H1 (cell line): ENCODE measurements at regions not wholly inside any gene's neighbourhood (a gene's known extent, or its start where the extent isn't known, plus 50 kb on each side); places are given as distances from the start of the nearest gene placed in this dataset.

ENCODE experiments used
- CTCF ChIA-PET: fragments of 300-600 bp; sonication (Branson Sonifier 250); formaldehyde crosslinking; loops from one replicate; lab custom pipeline; 2021; ENCODE audit not compliant: partially characterized antibody; lab: Charles Lee
- POLR2A ChIA-PET: fragments of 300-600 bp; sonication (Branson Sonifier 250); formaldehyde crosslinking; loops from one replicate; lab custom pipeline; 2021; ENCODE audit warnings: inconsistent platforms; ENCODE audit not compliant: partially characterized antibody; lab: Charles Lee
- DNase-seq, 2 experiments: peaks; one replicate each; pipeline versions ENCODE4 v3.0.0 to v3.0.0-alpha.2; 2010 to 2022; ENCODE audit warnings: low spot score in 2 of 2, low read depth in 1 of 2, mixed read lengths in 1 of 2
- FAIRE-seq: peaks from 2 replicates; lab custom pipeline; 2011; peaks lifted over from hg19 to GRCh38; lab: Jason Lieb, UNC
- H2AFZ ChIP-seq: 2 replicates; pipeline ENCODE4 v1.8.1; 2012; ENCODE audit warnings: low read length, inconsistent platforms
- H2AK5ac ChIP-seq: 2 replicates; pipeline ENCODE4 v1.6.1; 2013; ENCODE audit warnings: low read depth, low read length
- H2BK120ac ChIP-seq: replicated peaks from 2 replicates; pipeline ENCODE3; 2013; ENCODE audit warnings: low read depth, low read length, inconsistent platforms
- H2BK12ac ChIP-seq: 2 replicates; pipeline ENCODE4 v1.6.1; 2013; ENCODE audit warnings: low read depth, low read length
- H2BK15ac ChIP-seq: 2 replicates; pipeline ENCODE4 v1.6.1; 2013; ENCODE audit warnings: low read length
- H2BK20ac ChIP-seq: 2 replicates; pipeline ENCODE4 v1.6.1; 2013; ENCODE audit warnings: low read length
- H2BK5ac ChIP-seq: 2 replicates; pipeline ENCODE4 v1.6.1; 2013; ENCODE audit warnings: low read depth, low read length
- H3K14ac ChIP-seq: 2 replicates; pipeline ENCODE4 v1.6.1; 2013; ENCODE audit warnings: inconsistent platforms; ENCODE audit not compliant: insufficient read length
- H3K18ac ChIP-seq: 2 replicates; pipeline ENCODE4 v1.6.1; 2013; ENCODE audit warnings: low read length; ENCODE audit errors: extremely low read depth
- H3K23ac ChIP-seq: 2 replicates; pipeline ENCODE4 v1.6.1; 2013; ENCODE audit warnings: inconsistent platforms; ENCODE audit not compliant: insufficient read length
- H3K23me2 ChIP-seq: 2 replicates; pipeline ENCODE4 v1.6.1; 2013; ENCODE audit warnings: low read depth, low read length
- H3K27ac ChIP-seq: 2 replicates; pipeline ENCODE4 v1.6.1; 2011; ENCODE audit warnings: low read depth, low read length, inconsistent platforms
- H3K27me3 ChIP-seq, 4 experiments: replicated peaks in 1 of 4; 1 replicate in 1 of 4; 2 replicates in 3 of 4; pipeline versions ENCODE4 v1.6.1 to v1.8.1; 2011 to 2013; ENCODE audit warnings: low read length in 3 of 4, mild to moderate bottlenecking in 3 of 4, inconsistent platforms in 2 of 4, mixed read lengths in 2 of 4, moderate library complexity in 1 of 4; ENCODE audit not compliant: control insufficient read depth in 3 of 4, insufficient read depth in 3 of 4; ENCODE audit errors: extremely low read depth in 1 of 4
- H3K36me3 ChIP-seq, 4 experiments: 2 replicates each; pipeline versions ENCODE4 v1.6.1 to v1.8.1; 2011 to 2013; ENCODE audit warnings: mild to moderate bottlenecking in 4 of 4, low read length in 3 of 4, moderate library complexity in 2 of 4, control low read depth in 1 of 4, inconsistent platforms in 1 of 4; ENCODE audit not compliant: insufficient read depth in 4 of 4, control insufficient read depth in 2 of 4
- H3K4ac ChIP-seq: replicated peaks from 2 replicates; pipeline ENCODE3; 2013; ENCODE audit warnings: low read length, low read depth, mixed read lengths, inconsistent platforms; ENCODE audit not compliant: insufficient read length
- H3K4me1 ChIP-seq, 4 experiments: replicated peaks in 1 of 4; 1 replicate in 1 of 4; 2 replicates in 3 of 4; pipeline versions ENCODE4 v1.6.1 to v1.8.1; 2011 to 2013; ENCODE audit warnings: low read length in 3 of 4, inconsistent platforms in 2 of 4, mixed read lengths in 1 of 4; ENCODE audit not compliant: insufficient read depth in 4 of 4, control insufficient read depth in 3 of 4
- H3K4me2 ChIP-seq, 2 experiments: 2 replicates each; pipeline versions ENCODE4 v1.6.1 to v1.8.1; 2011 to 2013; ENCODE audit warnings: low read depth in 2 of 2, low read length in 2 of 2, control low read depth in 1 of 2, inconsistent platforms in 1 of 2, mild to moderate bottlenecking in 1 of 2; ENCODE audit not compliant: insufficient read depth in 1 of 2
- H3K4me3 ChIP-seq, 4 experiments: fragments of 200-600, 300-600 bp in 1 of 4; sonication (generic), shearing (Covaris generic), sonication (Bioruptor Twin) in 1 of 4; 2 replicates each; pipeline versions ENCODE4 v1.5.1 to v1.8.1; 2011 to 2016; ENCODE audit warnings: low read length in 4 of 4, low read depth in 3 of 4, control low read depth in 2 of 4, inconsistent platforms in 2 of 4, mild to moderate bottlenecking in 2 of 4, mixed read lengths in 1 of 4, moderate library complexity in 1 of 4; ENCODE audit not compliant: insufficient read depth in 2 of 4; ENCODE audit errors: extremely low read depth in 1 of 4
- H3K56ac ChIP-seq: replicated peaks from 2 replicates; pipeline ENCODE3; 2013; ENCODE audit warnings: low read depth, mild to moderate bottlenecking, mixed read lengths, low read length, inconsistent platforms; ENCODE audit not compliant: insufficient read length
- H3K79me1 ChIP-seq: 2 replicates; pipeline ENCODE4 v1.6.1; 2013; ENCODE audit warnings: low read depth, low read length, control low read depth
- H3K79me2 ChIP-seq, 2 experiments: 2 replicates each; pipeline versions ENCODE4 v1.6.1 to v1.8.1; 2012 to 2013; ENCODE audit warnings: low read length in 2 of 2, mild to moderate bottlenecking in 2 of 2, inconsistent platforms in 1 of 2; ENCODE audit not compliant: insufficient read depth in 2 of 2, control insufficient read depth in 1 of 2
- H3K9ac ChIP-seq, 4 experiments: replicated peaks in 1 of 4; 1 replicate in 1 of 4; 2 replicates in 3 of 4; pipeline versions ENCODE4 v1.6.1 to v1.8.1; 2011 to 2013; ENCODE audit warnings: low read depth in 3 of 4, low read length in 3 of 4, control low read depth in 2 of 4, mild to moderate bottlenecking in 2 of 4, moderate library complexity in 2 of 4, inconsistent platforms in 1 of 4; ENCODE audit errors: extremely low read depth in 1 of 4
- H3K9me3 ChIP-seq, 2 experiments: 2 replicates each; pipeline versions ENCODE4 v1.6.1 to v1.8.1; 2012 to 2013; ENCODE audit warnings: mild to moderate bottlenecking in 2 of 2, moderate library complexity in 2 of 2, control low read depth in 1 of 2, inconsistent platforms in 1 of 2, low read depth in 1 of 2, low read length in 1 of 2, mixed read lengths in 1 of 2; ENCODE audit not compliant: insufficient read depth in 2 of 2
- H4K20me1 ChIP-seq, 2 experiments: replicated peaks in 1 of 2; 2 replicates each; pipeline versions ENCODE3 to v1.8.1; 2011 to 2013; ENCODE audit warnings: inconsistent platforms in 2 of 2, low read length in 2 of 2, mild to moderate bottlenecking in 1 of 2; ENCODE audit not compliant: insufficient read depth in 2 of 2, control insufficient read depth in 1 of 2
- H4K5ac ChIP-seq: 2 replicates; pipeline ENCODE4 v1.6.1; 2013; ENCODE audit warnings: low read length, low read depth, mixed read lengths, inconsistent platforms; ENCODE audit not compliant: insufficient read length
- H4K8ac ChIP-seq: 2 replicates; pipeline ENCODE4 v1.8.0; 2013; ENCODE audit warnings: mild to moderate bottlenecking, moderate library complexity, low read length, inconsistent platforms; ENCODE audit not compliant: insufficient read depth; ENCODE audit errors: extremely low read depth
- H4K91ac ChIP-seq: replicated peaks from 2 replicates; pipeline ENCODE3; 2013; ENCODE audit warnings: low read length, mixed read lengths, inconsistent platforms; ENCODE audit not compliant: insufficient read length
- CBX8 ChIP-seq: fragments of 300-800, 300-1000 bp; sonication (generic); IDR thresholded peaks from 2 replicates; pipeline ENCODE4 v1.7.1; 2016; ENCODE audit warnings: low read depth, low read length, borderline replicate concordance
- CHD1 ChIP-seq: IDR thresholded peaks from 2 replicates; pipeline ENCODE4 v1.6.1; 2012; ENCODE audit warnings: low read depth, low read length, improper control_type of control experiment
- FOSL1 ChIP-seq: IDR thresholded peaks from 2 replicates; pipeline ENCODE4 v1.6.1; 2011; ENCODE audit warnings: mild to moderate bottlenecking, low read depth, low read length, moderate library complexity; ENCODE audit not compliant: insufficient read depth
- HDAC2 ChIP-seq, 2 experiments: fragments of 300-600 bp in 1 of 2; sonication (generic) in 1 of 2; IDR thresholded peaks; 2 replicates each; pipeline ENCODE4 v1.6.1; 2011 to 2012; ENCODE audit warnings: low read depth in 2 of 2, low read length in 2 of 2, mild to moderate bottlenecking in 2 of 2, moderate library complexity in 2 of 2, borderline replicate concordance in 1 of 2, inconsistent platforms in 1 of 2
- KDM5A ChIP-seq: fragments of 200-600 bp; IDR thresholded peaks from 2 replicates; pipeline ENCODE4 v1.7.1; 2012; ENCODE audit warnings: mild to moderate bottlenecking, low read length, inconsistent platforms, mixed read lengths
- PHF8 ChIP-seq: fragments of 200-600 bp; sonication (generic); conservative IDR thresholded peaks from 2 replicates; pipeline ENCODE4 v1.7.1; 2012; ENCODE audit warnings: low read depth, mild to moderate bottlenecking, inconsistent platforms, low read length, moderate library complexity
- POLR2A ChIP-seq, 2 experiments: IDR thresholded peaks; 1 replicate in 1 of 2; 2 replicates in 1 of 2; pipeline ENCODE4 v1.6.1; 2011; ENCODE audit warnings: low read depth in 2 of 2, low read length in 2 of 2, mild to moderate bottlenecking in 2 of 2; ENCODE audit errors: control extremely low read depth in 1 of 2
- RXRA ChIP-seq: IDR thresholded peaks from 2 replicates; pipeline ENCODE4 v1.6.1; 2011; ENCODE audit warnings: low read depth, mild to moderate bottlenecking, low read length, moderate library complexity; ENCODE audit not compliant: insufficient read depth
- SAP30 ChIP-seq: fragments of 300-600 bp; sonication (generic); IDR thresholded peaks from 2 replicates; pipeline ENCODE4 v1.7.1; 2012; ENCODE audit warnings: low read length, moderate library complexity, mild to moderate bottlenecking, inconsistent platforms; ENCODE audit not compliant: insufficient read depth, insufficient replicate concordance
- SIN3A ChIP-seq, 2 experiments: IDR thresholded peaks in 1 of 2; conservative IDR thresholded peaks in 1 of 2; 2 replicates each; pipeline ENCODE4 v1.6.1; 2011 to 2012; ENCODE audit warnings: low read length in 2 of 2, improper control_type of control experiment in 1 of 2, low read depth in 1 of 2, mild to moderate bottlenecking in 1 of 2
- SP1 ChIP-seq: IDR thresholded peaks from 2 replicates; pipeline ENCODE4 v1.6.1; 2011; ENCODE audit warnings: low read depth, low read length
- SP2 ChIP-seq: IDR thresholded peaks from 2 replicates; pipeline ENCODE4 v1.6.1; 2012; ENCODE audit warnings: mild to moderate bottlenecking, low read length, inconsistent platforms
- SUZ12 ChIP-seq: fragments of 200-600 bp; sonication (generic); IDR thresholded peaks from 2 replicates; pipeline ENCODE4 v1.6.1; 2012; ENCODE audit warnings: mild to moderate bottlenecking, inconsistent platforms, low read length, moderate library complexity, mixed read lengths
- TAF7 ChIP-seq: optimal IDR thresholded peaks from 2 replicates; pipeline ENCODE3; 2011; ENCODE audit warnings: low read depth, mild to moderate bottlenecking, inconsistent platforms, low read length, moderate library complexity, borderline replicate concordance
- WGBS, 2 experiments: shearing (Covaris generic) in 1 of 2; methylation state at CpG; one replicate each; pipeline versions ENCODE4 v1.1.6 to v1.1.7; 2013 to 2015; ENCODE audit warnings: low lambda C conversion rate in 2 of 2, mixed read lengths in 2 of 2, inconsistent platforms in 1 of 2, low coverage in 1 of 2, missing lambda C conversion rate in 1 of 2; ENCODE audit not compliant: insufficient replicate concordance in 2 of 2, insufficient coverage in 1 of 2, insufficient read length in 1 of 2; ENCODE audit errors: extremely low coverage in 1 of 2, missing lambda C conversion rate in 1 of 2; 5-methylcytosine and 5-hydroxymethylcytosine counted together

- 94% methylated on average over 4 of the region's 4 CpGs; no CpG with 5 or more reads in 1 of the 2 experiments for WGBS, 2 experiments
- no peak overlapping the region for H4K8ac ChIP-seq
- H3K27ac ChIP-seq, result no peak overlapping the region
These were observed 61.7 kb upstream of the CCDC167 start for GRCh38 chr6:37561361-37561760.

More at GRCh38 chr6:37561361-37561760, 61.7 kb upstream of the CCDC167 start:
- Histone ChIP-seq H3K23me2 (peaks cover 3% of the 10 kb centered on the region; the same call in 1 of the 2 replicates), H3K9ac (no peak overlapping the region), H3K56ac (no peak overlapping the region), H3K4me1 (peaks cover 2 to 14% (median 8%) of the 10 kb centered on the region in 4 experiments), H3K36me3 (no peaks in the 10 kb centered on the region), H2AK5ac (no peak overlapping the region), H4K5ac (no peak overlapping the region), H3K23ac (no peak overlapping the region), H4K91ac (no peak overlapping the region), H2BK120ac (no peak overlapping the region), H2BK20ac (no peak overlapping the region), H3K18ac (no peak overlapping the region), H4K20me1 (no peaks in the 10 kb centered on the region), H2AFZ (no peak overlapping the region), H3K27me3 (peaks cover 0 to 5% (median 3%) of the 10 kb centered on the region in 4 experiments; a peak in 3 of 7 replicates), H3K79me2 (no peaks in the 10 kb centered on the region), H3K79me1 (no peaks in the 10 kb centered on the region), H3K14ac (no peak overlapping the region), H2BK12ac (no peak overlapping the region), H3K9me3 (no peaks in the 10 kb centered on the region), H3K4me2 (no peak overlapping the region), H2BK15ac (no peak overlapping the region; the same call in 1 of the 2 replicates), H2BK5ac (no peak overlapping the region), H3K4ac (no peak overlapping the region), H3K4me3 (no peak overlapping the region)
- no peak for DNase-seq
- TF ChIP-seq SP1 (no peak), SP2 (no peak), SAP30 (no peak), CBX8 (no peak), CHD1 (no peak), FOSL1 (no peak), RXRA (no peak), TAF7 (no peak), KDM5A (no peak), SUZ12 (no peak), POLR2A (IDR thresholded peaks at IDR 0.05; ENCODE audit: control extremely low read depth in 1 of 2, low read depth in 2 of 2, low read length in 2 of 2) (no peak), PHF8 (no peak), SIN3A (conservative IDR thresholded peaks at IDR 0.05 in 1 of 2, IDR thresholded peaks at IDR 0.05 in 1 of 2; ENCODE audit: low read depth in 1 of 2, low read length in 2 of 2) (no peak), HDAC2 (IDR thresholded peaks at IDR 0.05; ENCODE audit: borderline replicate concordance in 1 of 2, low read depth in 2 of 2, low read length in 2 of 2) (no peak)
- FAIRE-seq, result no peak
- POLR2A ChIA-PET, result no interaction called here
- CTCF ChIA-PET, result interaction anchor here (0.7 to 16.3 kb wide), 6 partner anchors 8 to 77 kb away, joined by 3 to 308 read pairs (median 15); no protein-coding TSS in a partner anchor
